Astrocyte of the cerebellum (primary cell): ENCODE measurements at regions not wholly inside any gene's neighbourhood (a gene's known extent, or its start where the extent isn't known, plus 50 kb on each side); places are given as distances from the start of the nearest gene placed in this dataset.

Source experiments
- DNase-seq: peaks from one replicate; pipeline ENCODE4 v3.0.0-alpha.2; 2011; ENCODE audit warnings: low read depth
- H3K4me3 ChIP-seq: 2 replicates; pipeline ENCODE4 v1.5.1; 2011; ENCODE audit warnings: mild to moderate bottlenecking, low read depth, low read length, moderate library complexity
- CTCF ChIP-seq: IDR thresholded peaks from 2 replicates; pipeline ENCODE4 v1.5.1; 2012; ENCODE audit warnings: low read length, low read depth, moderate library complexity, mild to moderate bottlenecking; ENCODE audit errors: missing control alignments
- in situ Hi-C: cut with HindIII; loops from 2 replicates; pipeline ENCODE4 v1.10.0; 2017; ENCODE audit warnings: low sequenced_read_pairs

GRCh38 chr2:105681927-105682326 is 62.8 kb upstream of the NCK2 start:
- in situ Hi-C loops = no loop called here
- H3K4me3 ChIP-seq = no peak overlapping the region
- no peak for DNase-seq
- TF ChIP-seq CTCF = no peak

- in situ Hi-C loops = no loop called here
- DNase-seq = no peak
Observed at GRCh38 chr2:105680357-105680756, 64.4 kb upstream of the NCK2 start.

GRCh38 chr2:105678346-105678745 is 66.4 kb upstream of the NCK2 start:
- TF ChIP-seq CTCF = no peak
- H3K4me3 ChIP-seq = no peak overlapping the region
- no peak for DNase-seq
- in situ Hi-C loops = no loop called here

More at GRCh38 chr2:105680357-105680756, 64.4 kb upstream of the NCK2 start:
- TF ChIP-seq CTCF = no peak
- H3K4me3 ChIP-seq = no peak overlapping the region

- DNase-seq = no peak
- no peak overlapping the region for H3K4me3 ChIP-seq
- TF ChIP-seq CTCF = no peak
- in situ Hi-C loops = no loop called here
Observed at GRCh38 chr2:105677901-105678300, 66.8 kb upstream of the NCK2 start.

- H3K4me3 ChIP-seq = no peak overlapping the region
- in situ Hi-C loops = no loop called here
- no peak for DNase-seq
- no peak for TF ChIP-seq CTCF
Observed at GRCh38 chr2:105675841-105676240, 68.9 kb upstream of the NCK2 start.

- no peak for DNase-seq
- no peak overlapping the region for H3K4me3 ChIP-seq
- in situ Hi-C loops = no loop called here
- TF ChIP-seq CTCF = no peak
Observed at GRCh38 chr2:105674859-105675541, 69.7 kb upstream of the NCK2 start.
